ENCODE measurements at regions not wholly inside any gene's neighbourhood (a gene's known extent, or its start where the extent isn't known, plus 50 kb on each side); places are given as distances from the start of the nearest gene placed in this dataset.
"Not testable (repeated sequence)": the region's sequence is repeated elsewhere in the genome, so short reads cannot be mapped to it uniquely, and the experiment has no call there.

DNA sequence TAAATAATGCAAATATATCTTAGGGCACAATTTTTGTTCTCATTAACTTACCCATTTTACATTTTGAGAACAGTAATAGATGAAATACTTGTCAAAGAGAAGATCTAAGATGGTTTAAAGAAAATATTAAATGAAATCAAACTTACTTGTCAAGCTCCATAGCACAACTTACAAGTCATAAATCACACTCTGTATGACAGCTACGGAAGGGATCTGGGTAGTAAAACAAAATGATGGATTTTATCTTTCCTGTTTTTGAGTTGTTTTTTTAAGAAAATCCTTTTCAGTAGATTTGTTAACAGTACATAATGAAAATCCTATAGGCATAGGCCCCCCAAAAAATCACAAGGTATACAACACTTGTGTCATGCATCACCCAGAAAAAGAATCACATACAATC is 84.4 kb upstream of the ANTXRL start:
- DNase-seq (ENCODE audit: low read depth) = not testable (repeated sequence)

DNA sequence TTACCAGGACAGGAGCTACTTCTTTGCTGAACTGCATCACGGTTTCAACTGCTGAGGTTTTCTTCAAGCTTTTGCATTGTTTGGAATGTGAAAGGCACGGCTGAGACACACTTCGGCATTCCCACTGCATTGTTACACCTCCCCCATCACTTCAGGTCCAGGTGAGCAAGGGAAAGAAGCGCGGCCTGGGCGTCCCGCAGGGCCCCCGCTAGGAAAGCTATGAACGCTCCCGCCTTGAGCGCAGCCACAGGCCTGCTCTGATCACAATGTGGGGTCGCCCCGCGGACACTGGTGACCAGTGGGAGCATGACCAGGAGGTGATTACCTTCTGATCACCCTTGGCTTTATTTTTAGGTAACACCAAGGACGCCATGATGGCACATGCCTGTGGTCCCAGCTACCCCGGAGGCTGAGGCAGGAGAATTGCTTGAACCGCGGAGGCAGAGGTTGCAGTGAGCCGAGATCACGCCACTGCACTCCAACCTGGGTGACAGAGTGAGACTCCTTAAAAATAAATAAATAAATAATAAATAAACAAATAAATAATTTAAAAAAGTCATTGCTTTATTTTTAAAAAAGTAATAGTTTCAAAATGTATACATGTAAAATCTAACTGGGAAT is 82.2 kb upstream of the ANTXRL start:
- not testable (repeated sequence) for DNase-seq (ENCODE audit: low read depth)

DNA sequence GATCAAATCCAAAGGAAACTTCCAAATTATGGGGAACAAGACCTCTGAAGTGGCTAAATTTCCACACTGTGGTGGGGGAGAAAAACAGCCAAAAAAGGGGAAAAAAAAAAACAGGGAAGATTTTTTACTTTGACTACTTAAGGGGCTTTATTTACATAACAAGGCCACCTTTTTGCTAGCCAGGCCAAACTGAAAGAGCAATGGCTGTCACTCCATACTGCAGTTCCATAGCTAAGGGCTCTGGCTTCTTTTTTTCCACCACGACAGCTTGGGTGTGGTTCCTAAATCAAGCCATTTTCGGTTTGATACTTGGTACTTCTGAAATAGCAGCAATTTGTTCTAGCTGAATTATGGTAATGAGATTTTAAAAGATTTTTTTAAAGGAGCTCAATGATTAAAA is 76.4 kb upstream of the ANTXRL start:
- DNase-seq (ENCODE audit: low read depth) = not testable (repeated sequence)

DNA sequence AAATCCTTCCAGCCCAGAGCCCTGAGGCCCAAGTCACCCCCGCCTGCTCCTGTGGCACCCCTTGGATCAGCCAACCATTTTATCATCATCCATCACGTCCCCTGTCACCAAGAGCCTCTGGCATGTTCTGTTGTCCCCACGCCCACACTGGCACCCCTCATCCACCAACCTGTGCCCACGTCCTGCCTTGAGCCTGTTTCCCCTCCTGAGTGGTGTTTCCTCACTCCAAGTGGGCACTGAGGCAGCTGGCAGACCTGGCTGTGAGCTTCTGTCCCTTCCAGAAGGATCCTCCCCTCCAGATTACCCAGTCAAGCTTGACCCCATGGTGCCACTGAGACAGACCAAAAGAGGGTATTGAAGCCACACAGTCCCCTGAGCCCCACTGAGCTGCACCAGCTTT is 71.4 kb upstream of the ANTXRL start:
- DNase-seq (ENCODE audit: low read depth) = no peak

DNA sequence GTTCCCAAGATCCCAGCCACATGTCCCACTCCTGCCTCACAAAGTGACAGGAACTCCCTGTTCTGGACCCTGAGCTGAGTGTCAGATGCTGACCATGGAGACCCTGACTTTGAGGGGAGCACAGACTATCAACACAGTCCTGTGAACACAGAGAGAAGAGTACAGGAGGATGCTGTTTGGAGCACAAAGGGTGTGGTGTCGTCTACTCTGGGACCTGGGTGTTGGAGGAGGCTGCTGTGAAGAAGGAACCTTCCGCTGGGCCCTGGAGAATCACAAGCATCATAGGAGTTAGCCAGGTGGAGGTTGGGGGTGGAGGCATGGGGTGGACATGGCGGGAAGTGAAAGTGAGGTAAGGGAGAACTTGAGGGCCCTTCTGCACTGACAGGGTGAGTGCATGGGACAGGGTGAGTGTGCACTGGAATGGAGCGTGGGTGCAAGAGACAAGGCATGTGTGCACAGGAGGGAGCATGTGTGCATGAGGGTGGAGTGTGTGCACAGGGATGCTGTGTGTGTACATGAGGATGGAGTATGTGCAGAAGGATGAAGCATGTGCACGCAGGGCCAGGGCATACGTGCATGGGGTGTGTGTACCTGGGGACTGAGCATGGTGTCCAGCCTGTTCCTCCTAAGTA is 70.7 kb upstream of the ANTXRL start:
- DNase-seq (ENCODE audit: low read depth) = no peak

DNA sequence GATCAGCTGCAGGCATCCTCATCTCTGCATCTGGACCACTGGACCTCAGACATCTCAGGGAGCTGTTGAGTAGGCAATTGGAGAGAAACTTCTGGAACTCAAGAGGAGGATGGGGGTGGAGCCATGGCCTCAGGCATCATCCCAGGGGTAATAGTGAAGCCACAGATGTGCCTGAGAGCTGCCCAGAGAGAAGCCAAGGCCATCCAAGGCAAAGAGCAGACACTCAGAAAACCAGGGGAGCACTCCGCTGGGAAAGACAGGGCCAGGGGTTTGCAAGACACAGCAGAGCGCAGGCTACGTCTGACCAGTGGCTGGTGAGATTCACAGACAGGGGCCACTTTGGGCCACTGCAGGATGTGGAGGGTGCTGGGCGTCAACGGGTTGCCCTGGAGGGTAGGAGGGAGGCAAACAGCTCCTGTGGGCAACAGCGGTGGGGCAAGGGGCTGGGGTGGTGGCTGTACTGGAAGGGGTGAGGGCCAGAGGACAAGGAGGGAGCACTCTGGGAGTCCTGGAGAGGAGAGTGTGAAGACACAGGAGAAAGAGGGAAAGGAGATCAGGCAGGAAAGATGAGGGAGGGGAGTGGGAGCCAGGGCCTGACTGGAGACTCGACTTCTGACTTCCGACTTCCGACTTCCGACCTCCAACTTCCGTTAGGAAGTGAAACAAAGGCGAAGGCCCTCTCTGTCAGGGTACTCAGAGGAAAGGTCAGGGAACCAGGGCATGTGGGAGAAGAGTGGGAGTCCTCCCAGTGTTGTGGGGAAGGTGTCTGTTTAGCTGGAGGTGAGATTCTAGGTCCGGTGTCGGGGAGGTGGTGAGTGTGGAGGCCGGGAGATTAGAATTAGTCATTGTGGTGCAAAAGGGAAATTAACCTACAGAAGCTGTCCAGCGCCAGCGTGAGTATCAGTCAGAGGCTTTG is 69.7 kb upstream of the ANTXRL start:
- DNase-seq (ENCODE audit: low read depth) = peak; percentile 23

DNA sequence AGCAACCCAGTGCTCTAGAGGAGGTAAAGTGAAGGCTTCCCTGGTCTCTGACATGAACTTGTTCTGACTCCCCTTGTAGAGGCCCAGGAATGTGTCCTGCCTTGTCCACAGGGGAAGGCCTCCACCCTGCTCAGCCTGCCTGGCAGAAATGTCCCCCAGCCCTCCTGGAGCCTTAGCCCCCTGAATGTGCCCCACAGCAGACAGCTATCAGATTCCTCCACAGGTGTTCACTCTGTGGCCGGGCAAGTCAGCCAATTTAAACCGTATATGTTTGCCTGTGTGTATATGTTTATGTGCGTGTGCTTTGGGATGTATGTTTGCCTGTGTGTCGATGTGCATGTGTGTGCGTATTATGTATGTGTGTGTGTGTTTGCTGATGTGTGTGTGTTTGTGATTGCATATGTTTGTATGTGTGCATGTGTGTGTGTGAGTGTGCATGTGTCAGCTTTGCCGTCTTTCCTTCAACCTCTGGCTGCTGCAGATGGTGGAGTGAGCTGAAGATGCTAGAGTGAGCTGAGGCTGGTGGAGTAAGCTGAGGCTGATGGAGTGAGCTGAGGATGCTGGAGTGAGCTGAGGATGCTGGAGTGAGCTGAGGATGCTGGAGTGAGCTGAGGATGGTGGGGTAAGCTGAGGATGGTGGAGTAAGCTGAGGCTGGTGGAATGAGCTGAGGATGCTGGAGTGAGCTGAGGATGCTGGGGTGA is 68.9 kb upstream of the ANTXRL start:
- no peak for DNase-seq (ENCODE audit: low read depth)

DNA sequence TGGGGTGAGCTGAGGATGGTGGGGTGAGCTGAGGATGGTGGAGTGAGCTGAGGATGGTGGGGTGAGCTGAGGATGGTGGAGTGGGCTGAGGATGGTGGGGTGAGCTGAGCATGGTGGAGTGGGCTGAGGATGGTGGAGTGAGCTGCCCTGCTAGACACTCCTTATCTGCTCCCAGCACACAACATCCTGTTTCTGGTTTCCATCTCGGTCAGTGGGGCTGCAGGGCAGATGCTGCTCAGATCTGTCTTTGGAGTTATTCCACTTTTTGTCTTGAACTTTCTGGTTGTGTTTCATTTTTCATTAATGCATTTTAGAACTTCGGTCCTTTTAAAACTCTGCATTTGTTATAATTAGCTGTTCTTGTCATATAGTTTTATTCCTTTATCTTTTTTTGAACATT is 67.9 kb upstream of the ANTXRL start:
- no peak for DNase-seq (ENCODE audit: low read depth)

DNA sequence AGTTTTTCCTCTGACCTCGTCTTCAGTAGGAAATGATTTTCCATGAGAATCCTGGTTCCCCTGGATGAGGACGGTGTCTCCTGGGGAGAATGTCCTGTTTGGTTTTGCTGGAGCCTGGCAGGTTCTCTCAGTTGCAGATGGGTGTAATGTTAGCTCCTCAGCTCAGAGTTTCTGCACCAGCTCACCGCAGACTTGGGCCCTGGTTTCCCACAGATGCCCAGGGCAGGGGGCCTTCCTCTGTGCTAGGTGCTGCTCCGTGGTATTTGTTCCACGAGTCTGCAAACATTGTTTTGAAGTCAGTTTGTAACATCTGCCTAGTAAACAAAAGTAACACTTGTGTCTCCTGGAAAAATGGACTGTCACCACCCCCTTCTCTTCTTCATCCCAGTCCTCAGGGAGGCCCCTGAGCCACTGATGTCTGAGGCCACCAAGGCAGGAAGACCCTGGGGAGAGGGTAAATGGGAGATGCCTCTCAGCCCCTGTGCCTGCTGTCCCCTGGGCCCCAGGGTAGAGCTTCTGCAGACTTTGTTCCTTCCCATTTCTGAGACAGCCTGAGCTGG is 67.3 kb upstream of the ANTXRL start:
- DNase-seq (ENCODE audit: low read depth) = not testable (repeated sequence)

DNA sequence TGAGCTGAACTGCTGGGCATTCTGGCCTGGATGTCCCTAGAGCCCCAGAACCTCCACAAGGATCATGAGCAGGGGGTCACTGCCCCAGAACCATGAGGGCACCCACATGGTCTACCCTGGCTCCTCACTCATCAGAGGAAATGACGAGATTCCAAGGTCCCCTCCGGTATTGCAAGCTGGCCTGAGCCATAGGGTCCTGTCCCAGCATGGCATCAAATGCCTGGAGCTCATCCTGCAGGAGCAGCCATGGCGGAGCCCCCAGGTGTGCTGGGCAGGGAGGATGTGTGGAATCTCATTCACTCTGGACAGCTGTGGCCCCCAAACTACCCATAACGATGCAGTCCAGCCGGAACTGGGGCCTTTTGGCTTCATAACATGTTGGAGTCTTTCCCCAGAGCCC is 66.6 kb upstream of the ANTXRL start:
- DNase-seq (ENCODE audit: low read depth) = no peak

DNA sequence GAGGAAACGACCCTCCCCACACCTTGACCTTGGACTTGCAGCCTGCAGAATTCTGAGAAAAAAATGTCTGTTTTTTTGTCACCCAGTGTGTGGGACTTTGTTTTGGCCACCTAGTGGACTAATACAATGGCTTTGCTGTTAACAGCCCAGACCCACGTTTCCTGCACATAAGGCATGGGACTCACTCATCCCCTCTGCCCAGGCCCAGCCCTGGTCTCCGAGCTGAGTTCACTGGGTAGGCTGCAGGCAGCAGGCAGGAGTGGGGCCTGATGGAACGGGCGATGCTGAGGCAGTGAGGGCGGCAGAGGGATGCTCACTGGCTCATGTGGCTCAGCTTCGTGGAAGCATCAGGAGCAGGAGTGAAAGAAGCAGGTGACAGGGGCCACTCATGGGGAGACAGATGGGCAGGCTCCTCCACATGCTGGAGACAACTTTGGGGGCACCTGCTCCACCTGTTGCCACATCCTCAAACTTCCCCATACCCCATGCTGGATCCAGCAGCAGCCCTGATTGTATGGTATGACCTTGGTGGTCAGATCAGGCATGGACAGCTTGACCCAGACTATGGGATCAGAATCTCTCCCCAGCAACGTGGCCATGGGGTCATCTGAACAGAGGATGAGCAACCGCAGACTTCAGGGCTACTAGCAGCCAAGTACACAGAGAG is 65.8 kb upstream of the ANTXRL start:
- no peak for DNase-seq (ENCODE audit: low read depth)

DNA sequence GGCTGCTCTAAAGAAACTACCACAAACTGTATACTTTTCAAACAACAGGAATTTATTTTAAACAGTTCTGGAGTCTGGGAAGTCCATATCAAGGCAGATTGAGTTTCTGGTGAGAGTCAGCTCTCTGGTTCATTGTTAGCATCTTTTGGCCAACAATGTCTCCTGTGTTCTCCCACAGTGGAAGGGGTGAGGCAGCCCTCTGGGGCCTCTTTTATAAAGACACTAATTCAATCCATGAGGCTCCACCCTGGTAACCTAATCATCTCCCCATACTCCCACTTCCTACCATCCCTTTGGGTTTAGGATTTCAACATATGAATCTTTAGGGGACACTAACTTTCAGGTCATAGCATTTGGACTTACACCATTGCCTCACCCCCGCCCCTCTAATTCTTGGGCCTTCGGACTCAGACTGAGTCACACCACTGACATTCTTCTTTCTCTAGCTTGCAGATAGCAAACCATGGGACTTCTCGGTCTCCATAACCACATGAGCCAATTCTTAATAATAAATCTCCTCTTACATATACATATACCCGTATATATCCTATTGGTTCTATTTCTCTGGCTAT is 64.3 kb upstream of the ANTXRL start:
- DNase-seq (ENCODE audit: low read depth) = peak; percentile 61

DNA sequence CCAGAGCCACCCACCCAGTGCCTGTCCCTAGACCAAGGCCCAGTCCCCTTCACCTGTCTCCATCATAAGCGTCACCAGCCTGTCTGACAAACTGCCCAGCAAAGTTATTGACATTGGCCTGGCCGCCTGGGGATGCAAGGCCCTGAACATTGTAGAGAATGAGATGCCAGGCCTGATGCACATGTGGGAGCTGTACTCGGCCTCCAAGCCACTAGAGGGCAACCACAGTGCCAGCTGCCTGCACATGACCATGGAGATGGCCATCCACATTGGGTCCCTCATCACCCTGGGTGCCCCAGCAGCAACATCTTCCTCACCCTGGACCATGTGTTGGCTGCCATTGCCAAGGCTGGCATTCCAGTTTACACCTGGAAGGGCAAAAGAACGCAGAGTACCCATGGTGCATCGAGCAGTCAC is 63.7 kb upstream of the ANTXRL start:
- no peak for DNase-seq (ENCODE audit: low read depth)

DNA sequence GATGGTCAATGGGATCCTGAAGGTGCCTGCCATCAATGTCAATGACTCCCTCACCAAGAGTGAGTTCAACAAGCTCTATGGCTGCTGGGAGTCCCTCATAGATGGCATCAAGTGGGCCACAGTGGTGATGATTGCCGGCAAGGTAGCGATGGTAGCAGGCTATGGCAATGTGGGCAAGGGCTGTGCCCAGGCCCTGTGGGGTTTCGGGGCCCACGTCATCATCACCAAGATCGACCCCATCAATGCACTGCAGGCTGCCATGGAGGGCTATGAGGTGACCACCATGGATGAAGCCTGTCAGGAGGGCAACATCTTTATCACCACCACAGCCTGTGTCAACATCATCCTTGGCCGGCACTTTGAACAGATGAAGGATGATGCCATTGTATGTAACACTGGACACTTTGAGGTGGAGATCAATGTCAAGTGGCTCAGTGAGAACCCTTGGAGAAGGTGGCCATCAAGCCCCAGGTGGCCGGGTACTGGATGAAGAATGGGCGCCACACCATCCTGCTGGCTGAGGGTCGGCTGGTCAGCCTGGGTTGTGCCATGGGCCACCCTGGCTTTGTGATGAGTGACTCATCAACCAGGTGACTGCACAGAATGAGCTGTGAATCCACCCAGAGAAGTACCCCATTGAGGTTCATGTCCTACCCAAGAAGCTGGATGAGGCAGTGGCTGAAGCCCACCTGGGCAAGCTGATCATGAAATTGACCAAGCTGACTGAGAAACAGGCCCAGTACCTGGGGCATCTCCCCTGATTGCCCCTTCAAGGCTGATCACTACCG is 63.0 kb upstream of the ANTXRL start:
- no peak for DNase-seq (ENCODE audit: low read depth)

DNA sequence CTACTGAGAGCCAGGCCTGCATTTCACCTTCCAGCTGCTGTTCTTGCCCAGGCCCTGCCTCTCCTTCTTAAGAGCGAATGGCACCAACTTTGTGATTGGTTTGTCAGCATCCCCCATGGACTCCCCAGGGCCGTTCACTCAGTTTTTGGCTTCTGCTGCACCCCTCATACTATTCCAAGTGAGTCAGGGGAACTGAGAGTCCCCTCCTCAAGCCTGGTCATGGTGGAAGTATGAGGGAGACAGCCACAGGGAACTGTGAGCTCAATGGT is 62.4 kb upstream of the ANTXRL start:
- no peak for DNase-seq (ENCODE audit: low read depth)

DNA sequence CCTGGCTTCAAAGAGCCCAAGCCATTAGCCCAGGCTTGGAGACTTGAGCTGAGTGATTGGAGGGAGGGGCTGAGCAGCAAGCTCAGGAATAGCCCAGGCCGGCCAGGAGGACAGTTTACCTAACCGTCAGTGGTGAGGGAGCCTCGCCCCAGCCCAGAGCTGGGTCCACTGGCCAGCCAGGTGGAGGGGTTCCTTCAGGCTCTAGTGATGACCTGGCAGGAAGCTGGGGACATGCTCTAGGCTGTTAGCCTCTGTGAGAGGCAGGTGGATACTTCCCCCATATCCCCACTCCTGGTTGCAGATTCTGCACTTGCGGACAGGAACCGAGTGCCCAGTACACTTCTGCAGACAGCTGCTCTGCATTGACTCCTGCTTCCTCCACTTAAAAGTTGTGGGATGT is 61.2 kb upstream of the ANTXRL start:
- DNase-seq (ENCODE audit: low read depth) = no peak

DNA sequence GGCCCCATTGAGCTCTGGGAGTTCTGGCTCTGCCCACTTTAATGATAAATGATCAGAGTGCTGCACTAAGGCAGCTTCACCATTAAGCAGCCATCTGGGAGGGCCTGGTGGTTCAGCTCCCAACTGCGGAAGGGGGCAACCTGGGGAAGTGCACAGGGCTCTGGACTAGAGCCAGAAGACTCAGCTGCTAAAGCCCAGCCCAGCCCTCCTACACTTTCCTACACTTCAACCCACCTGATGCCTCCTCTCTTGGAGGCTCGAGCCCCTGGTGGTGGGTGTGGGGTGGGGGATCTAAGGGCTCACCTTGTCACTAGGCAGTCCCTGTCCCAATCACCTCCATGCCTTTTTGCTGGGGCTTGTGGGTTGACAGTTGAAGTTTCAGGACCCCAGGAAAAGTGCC is 60.6 kb upstream of the ANTXRL start:
- DNase-seq (ENCODE audit: low read depth) = no peak

DNA sequence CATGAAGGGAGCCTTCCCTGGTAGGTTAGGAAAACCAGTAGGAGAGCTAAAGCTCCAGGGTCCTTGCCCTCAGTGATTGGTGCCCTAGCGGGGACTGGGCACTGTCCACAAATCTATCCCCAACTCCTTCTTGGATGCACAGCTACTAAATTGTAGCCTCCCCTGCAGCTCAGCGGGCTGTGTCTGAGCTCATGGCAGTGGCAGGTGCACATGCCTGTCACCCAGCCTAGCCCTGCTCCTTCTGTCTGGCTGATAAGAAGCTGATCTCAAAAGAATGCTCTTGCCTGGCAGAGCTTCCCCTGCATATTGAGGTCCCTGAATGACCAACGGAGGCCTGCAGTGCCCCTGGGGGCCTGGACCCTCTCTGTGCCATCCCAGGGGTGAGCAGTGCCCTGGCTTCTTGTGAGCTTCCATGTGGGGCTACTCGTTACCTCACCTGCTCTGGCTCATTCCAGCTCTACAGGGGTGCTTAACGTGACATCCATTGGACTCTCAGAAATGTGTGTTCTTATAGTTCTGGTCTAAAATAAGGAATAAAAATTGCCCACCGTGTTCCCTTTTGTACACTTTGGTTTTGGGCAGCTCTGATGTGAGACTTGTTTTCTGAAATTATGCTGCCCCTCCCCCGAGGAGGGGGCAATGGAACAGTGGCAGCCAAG is 59.8 kb upstream of the ANTXRL start:
- DNase-seq (ENCODE audit: low read depth) = no peak

DNA sequence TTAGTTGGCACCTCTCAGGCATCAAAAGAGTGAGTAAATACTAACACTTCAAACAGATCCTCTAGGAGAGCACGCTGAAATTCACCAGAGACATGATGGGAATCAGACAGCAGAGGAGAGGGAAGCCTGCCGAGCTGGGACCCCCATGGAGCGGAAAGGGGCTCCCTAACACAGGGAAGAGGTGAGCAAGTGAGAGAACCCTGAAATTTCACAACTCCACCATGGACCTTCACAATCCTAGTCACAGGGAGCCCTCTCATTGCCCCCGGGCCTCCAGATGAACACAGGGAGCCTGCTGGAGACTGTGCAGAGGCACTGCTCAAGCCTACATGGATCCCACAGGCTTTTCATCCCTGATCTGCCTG is 59.2 kb upstream of the ANTXRL start:
- DNase-seq (ENCODE audit: low read depth) = no peak

DNA sequence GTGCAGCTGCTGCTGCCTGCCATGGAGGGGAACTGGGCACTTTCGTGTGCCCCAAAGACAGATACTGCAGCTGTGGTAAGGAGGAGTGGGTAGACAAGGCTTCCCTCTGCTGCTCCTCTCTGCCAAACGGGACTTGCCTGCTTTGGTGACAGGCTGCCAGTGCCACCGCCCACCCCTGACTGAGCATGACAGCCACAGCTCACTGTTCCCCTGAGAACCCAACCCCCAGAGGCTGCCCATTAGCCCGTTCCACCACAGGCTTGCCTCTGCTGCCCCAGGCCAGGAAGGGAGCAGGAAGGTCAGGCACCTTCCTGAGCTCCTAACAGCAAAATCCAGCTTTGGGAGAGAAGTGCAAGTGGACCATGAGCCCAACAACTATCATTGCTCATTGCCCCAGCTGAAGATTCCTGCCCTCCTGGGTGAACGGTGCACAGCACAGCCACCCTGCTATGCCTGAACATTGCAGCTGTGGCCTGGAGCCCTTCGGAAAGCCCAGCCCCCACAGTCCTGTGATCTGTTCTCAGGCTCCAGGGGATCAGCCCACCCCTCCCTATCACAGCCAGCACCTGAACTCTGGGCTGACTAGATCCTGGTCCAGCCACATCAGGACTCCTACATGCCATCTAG is 58.7 kb upstream of the ANTXRL start:
- no peak for DNase-seq (ENCODE audit: low read depth)
